ENCODE measurements at regions not wholly inside any gene's neighbourhood (a gene's known extent, or its start where the extent isn't known, plus 50 kb on each side); places are given as distances from the start of the nearest gene placed in this dataset.

- TF ChIP-seq EZH2phosphoT487 (IDR thresholded peaks at IDR 0.05; ENCODE audit: borderline replicate concordance), result no peak
- TF ChIP-seq, protein P1, sequence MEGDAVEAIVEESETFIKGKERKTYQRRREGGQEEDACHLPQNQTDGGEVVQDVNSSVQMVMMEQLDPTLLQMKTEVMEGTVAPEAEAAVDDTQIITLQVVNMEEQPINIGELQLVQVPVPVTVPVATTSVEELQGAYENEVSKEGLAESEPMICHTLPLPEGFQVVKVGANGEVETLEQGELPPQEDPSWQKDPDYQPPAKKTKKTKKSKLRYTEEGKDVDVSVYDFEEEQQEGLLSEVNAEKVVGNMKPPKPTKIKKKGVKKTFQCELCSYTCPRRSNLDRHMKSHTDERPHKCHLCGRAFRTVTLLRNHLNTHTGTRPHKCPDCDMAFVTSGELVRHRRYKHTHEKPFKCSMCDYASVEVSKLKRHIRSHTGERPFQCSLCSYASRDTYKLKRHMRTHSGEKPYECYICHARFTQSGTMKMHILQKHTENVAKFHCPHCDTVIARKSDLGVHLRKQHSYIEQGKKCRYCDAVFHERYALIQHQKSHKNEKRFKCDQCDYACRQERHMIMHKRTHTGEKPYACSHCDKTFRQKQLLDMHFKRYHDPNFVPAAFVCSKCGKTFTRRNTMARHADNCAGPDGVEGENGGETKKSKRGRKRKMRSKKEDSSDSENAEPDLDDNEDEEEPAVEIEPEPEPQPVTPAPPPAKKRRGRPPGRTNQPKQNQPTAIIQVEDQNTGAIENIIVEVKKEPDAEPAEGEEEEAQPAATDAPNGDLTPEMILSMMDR (conservative IDR thresholded peaks at IDR 0.05; ENCODE audit: low read length), result no peak
- H3K27me3 ChIP-seq (ENCODE audit: insufficient read depth, low read length, poor library complexity, severe bottlenecking), result no peaks in the 10 kb centered on the region
- H3K9me3 ChIP-seq (ENCODE audit: insufficient read depth, low read depth, low read length), result no peaks in the 10 kb centered on the region; the same call in 1 of the 2 replicates
These were observed 152.7 kb downstream of the SOX9 start for GRCh38 chr17:72273289-72274056.

DNA sequence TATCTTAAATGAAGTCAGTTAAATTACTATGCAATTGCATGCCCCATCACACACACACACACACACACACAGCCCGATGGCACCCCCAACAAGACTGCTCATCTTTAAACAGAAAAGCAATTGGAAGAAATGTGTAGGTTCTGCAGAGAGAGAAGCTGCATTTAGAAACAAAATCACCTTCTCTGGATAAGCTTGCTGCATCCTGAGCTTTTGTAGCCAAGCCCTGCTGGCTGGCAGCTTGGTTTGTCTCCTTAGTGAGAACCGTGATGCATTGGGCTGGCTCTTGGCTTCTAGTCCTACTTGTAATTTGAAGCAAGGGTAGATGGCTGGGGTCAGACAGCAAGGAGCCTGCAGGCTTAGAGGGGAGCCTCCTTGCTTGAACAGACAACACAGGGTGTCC lies 153.8 kb downstream of the SOX9 start:
- no peaks in the 10 kb centered on the region for H4K20me1 ChIP-seq (ENCODE audit: insufficient read depth, low read length, poor library complexity, severe bottlenecking)
- no peak overlapping the region for H3K4me3 ChIP-seq (ENCODE audit: low read length, poor library complexity, severe bottlenecking)
- no peaks in the 10 kb centered on the region for H3K4me1 ChIP-seq (ENCODE audit: insufficient read depth, low read length, poor library complexity, severe bottlenecking)
- H3K9me2 ChIP-seq (replicated peaks; ENCODE audit: low read depth, low read length), result no peaks in the 10 kb centered on the region
- H3K79me2 ChIP-seq (ENCODE audit: insufficient read depth, low read length), result no peaks in the 10 kb centered on the region
- H3F3A ChIP-seq (ENCODE audit: low read depth), result no peaks in the 10 kb centered on the region
- no peaks in the 10 kb centered on the region for H3K36me3 ChIP-seq (ENCODE audit: insufficient read depth, low read length)
- H3K9me3 ChIP-seq (ENCODE audit: insufficient read depth, low read depth, low read length), result no peaks in the 10 kb centered on the region; the same call in 1 of the 2 replicates
- H2AFZ ChIP-seq (ENCODE audit: low read length), result no peak overlapping the region
- no peak overlapping the region for H3K4me2 ChIP-seq (ENCODE audit: low read depth, low read length, poor library complexity, severe bottlenecking)
- no peak for TF ChIP-seq EZH2phosphoT487 (IDR thresholded peaks at IDR 0.05; ENCODE audit: borderline replicate concordance)
- TF ChIP-seq, protein P1 (conservative IDR thresholded peaks at IDR 0.05; ENCODE audit: low read length), result no peak
- H3K27me3 ChIP-seq (ENCODE audit: insufficient read depth, low read length, poor library complexity, severe bottlenecking), result no peaks in the 10 kb centered on the region
- no peak overlapping the region for H3K9ac ChIP-seq (ENCODE audit: low read depth, low read length, poor library complexity, severe bottlenecking)

More at GRCh38 chr17:72273289-72274056, 152.7 kb downstream of the SOX9 start:
- H3K4me1 ChIP-seq (ENCODE audit: insufficient read depth, low read length, poor library complexity, severe bottlenecking), result no peaks in the 10 kb centered on the region
- H4K20me1 ChIP-seq (ENCODE audit: insufficient read depth, low read length, poor library complexity, severe bottlenecking), result no peaks in the 10 kb centered on the region
- H3K4me3 ChIP-seq (ENCODE audit: low read length, poor library complexity, severe bottlenecking), result no peak overlapping the region
- no peaks in the 10 kb centered on the region for H3K79me2 ChIP-seq (ENCODE audit: insufficient read depth, low read length)
- H3K4me2 ChIP-seq (ENCODE audit: low read depth, low read length, poor library complexity, severe bottlenecking), result no peak overlapping the region
- H2AFZ ChIP-seq (ENCODE audit: low read length), result no peak overlapping the region
- H3K9me2 ChIP-seq (replicated peaks; ENCODE audit: low read depth, low read length), result no peaks in the 10 kb centered on the region
- no peaks in the 10 kb centered on the region for H3F3A ChIP-seq (ENCODE audit: low read depth)
- no peak overlapping the region for H3K9ac ChIP-seq (ENCODE audit: low read depth, low read length, poor library complexity, severe bottlenecking)
- no peaks in the 10 kb centered on the region for H3K36me3 ChIP-seq (ENCODE audit: insufficient read depth, low read length)

DNA sequence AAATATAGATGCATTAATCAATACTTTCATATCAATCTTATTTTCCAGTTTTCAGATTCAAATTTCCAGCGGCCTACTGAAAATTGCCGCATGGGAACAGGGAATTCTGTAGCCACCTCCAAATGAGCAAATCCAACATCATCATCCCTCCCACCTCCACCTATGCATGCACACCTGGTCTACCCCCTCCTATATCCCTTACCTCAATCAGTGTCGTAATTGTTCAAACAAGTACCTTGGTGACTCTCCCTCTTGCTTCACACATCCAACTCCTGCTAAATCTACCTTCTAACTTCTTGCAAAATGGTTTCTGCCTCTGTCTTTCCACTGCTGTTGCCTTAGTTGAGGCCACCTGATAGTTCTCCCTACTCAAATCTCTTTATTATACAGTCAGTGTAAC lies 160.1 kb downstream of the SOX9 start:
- no peaks in the 10 kb centered on the region for H3K36me3 ChIP-seq (ENCODE audit: insufficient read depth, low read length)

More for the DNA sequence above, 160.1 kb downstream of the SOX9 start:
- Histone ChIP-seq H2AFZ (ENCODE audit: low read length) (no peak overlapping the region), H3K9ac (ENCODE audit: low read depth, low read length, poor library complexity, severe bottlenecking) (no peak overlapping the region), H3K4me3 (ENCODE audit: low read length, poor library complexity, severe bottlenecking) (no peak overlapping the region), H3K79me2 (ENCODE audit: insufficient read depth, low read length) (no peaks in the 10 kb centered on the region), H3K27me3 (ENCODE audit: insufficient read depth, low read length, poor library complexity, severe bottlenecking) (no peaks in the 10 kb centered on the region), H3K9me3 (ENCODE audit: insufficient read depth, low read depth, low read length) (no peaks in the 10 kb centered on the region; the same call in 1 of the 2 replicates), H4K20me1 (ENCODE audit: insufficient read depth, low read length, poor library complexity, severe bottlenecking) (no peaks in the 10 kb centered on the region), H3K4me1 (ENCODE audit: insufficient read depth, low read length, poor library complexity, severe bottlenecking) (no peaks in the 10 kb centered on the region), H3F3A (ENCODE audit: low read depth) (no peaks in the 10 kb centered on the region), H3K9me2 (replicated peaks; ENCODE audit: low read depth, low read length) (no peaks in the 10 kb centered on the region), H3K4me2 (ENCODE audit: low read depth, low read length, poor library complexity, severe bottlenecking) (no peak overlapping the region)
- no peak for TF ChIP-seq EZH2phosphoT487 (IDR thresholded peaks at IDR 0.05; ENCODE audit: borderline replicate concordance)
- TF ChIP-seq, protein P1 (conservative IDR thresholded peaks at IDR 0.05; ENCODE audit: low read length), result no peak

All from Loucy (cell line).